Smooth muscle cell (in vitro differentiated cells): ENCODE measurements at regions not wholly inside any gene's neighbourhood (a gene's known extent, or its start where the extent isn't known, plus 50 kb on each side); places are given as distances from the start of the nearest gene placed in this dataset.

Source experiments
- DNase-seq: peaks from one replicate; lab custom pipeline; 2025; ENCODE audit not compliant: unreplicated experiment; lab: John Stamatoyannopoulos, UW
- H2AFZ ChIP-seq: fragments of 200-600 bp; sonication (generic); 2 replicates; pipeline ENCODE4 v1.6.0; 2016; ENCODE audit warnings: antibody characterized with exemption, low read depth, mild to moderate bottlenecking
- H3F3A ChIP-seq: fragments of 200-600 bp; sonication (generic); 2 replicates; pipeline ENCODE4 v1.6.0; 2017; ENCODE audit warnings: antibody characterized with exemption, low read depth
- H3K27ac ChIP-seq: fragments of 200-600 bp; sonication (generic); 2 replicates; pipeline ENCODE4 v1.5.1; 2016; ENCODE audit warnings: low read depth, mild to moderate bottlenecking
- H3K27me3 ChIP-seq: fragments of 200-600 bp; sonication (generic); 2 replicates; pipeline ENCODE4 v1.6.1; 2016; ENCODE audit warnings: low read depth, mild to moderate bottlenecking
- H3K36me3 ChIP-seq: fragments of 200-600 bp; sonication (generic); 2 replicates; pipeline ENCODE4 v1.5.1; 2016; ENCODE audit warnings: low read depth
- H3K4me1 ChIP-seq: fragments of 200-600 bp; sonication (generic); 2 replicates; pipeline ENCODE4 v1.5.1; 2016; ENCODE audit warnings: low read depth
- H3K4me2 ChIP-seq: fragments of 200-600 bp; sonication (generic); 2 replicates; pipeline ENCODE4 v1.6.0; 2016; ENCODE audit warnings: mild to moderate bottlenecking
- H3K4me3 ChIP-seq: fragments of 200-600 bp; sonication (generic); 2 replicates; pipeline ENCODE4 v1.5.1; 2016; ENCODE audit warnings: mild to moderate bottlenecking
- H3K79me2 ChIP-seq: fragments of 200-600 bp; sonication (generic); 2 replicates; pipeline ENCODE4 v1.6.0; 2016; ENCODE audit warnings: low read depth, mild to moderate bottlenecking
- H3K9ac ChIP-seq: fragments of 200-600 bp; sonication (generic); 2 replicates; pipeline ENCODE4 v1.6.0; 2016; ENCODE audit warnings: low read depth
- H3K9me3 ChIP-seq: fragments of 200-600 bp; sonication (generic); replicated peaks from 2 replicates; pipeline ENCODE4 v1.5.1; 2016; ENCODE audit warnings: low read depth
- H4K20me1 ChIP-seq: fragments of 200-600 bp; sonication (generic); 2 replicates; pipeline ENCODE4 v1.6.0; 2016; ENCODE audit warnings: low read depth
- CTCF ChIP-seq: fragments of 200-600 bp; sonication (generic); IDR thresholded peaks from 2 replicates; pipeline ENCODE4 v1.5.1; 2017; ENCODE audit warnings: borderline replicate concordance, mild to moderate bottlenecking, antibody characterized with exemption; ENCODE audit not compliant: insufficient read depth, poor library complexity, severe bottlenecking
- WGBS: methylation state at CpG from one replicate; pipeline ENCODE4 v1.1.7; 2016; ENCODE audit warnings: low lambda C conversion rate; 5-methylcytosine and 5-hydroxymethylcytosine counted together

GRCh38 chr15:39363761-39364586, 216.9 kb upstream of the THBS1 start:
- H3K9ac ChIP-seq, result no peak overlapping the region

GRCh38 chr15:39364721-39365120, 216.2 kb upstream of the THBS1 start:
- H3K4me1 ChIP-seq, result no peaks in the 10 kb centered on the region
- H3K79me2 ChIP-seq, result no peaks in the 10 kb centered on the region
- H3K27ac ChIP-seq, result no peak overlapping the region
- H4K20me1 ChIP-seq, result no peaks in the 10 kb centered on the region
- no peak overlapping the region for H2AFZ ChIP-seq
- no peak overlapping the region for H3K9ac ChIP-seq
- no peaks in the 10 kb centered on the region for H3K27me3 ChIP-seq
- 86% methylated on average over 1 of the region's 1 CpG for WGBS
- no peak overlapping the region for H3K4me2 ChIP-seq
- no peaks in the 10 kb centered on the region for H3K9me3 ChIP-seq
- no peaks in the 10 kb centered on the region for H3F3A ChIP-seq
- DNase-seq, result no peak
- no peak for TF ChIP-seq CTCF
- H3K36me3 ChIP-seq, result no peaks in the 10 kb centered on the region
- H3K4me3 ChIP-seq, result no peak overlapping the region

More at GRCh38 chr15:39363761-39364586, 216.9 kb upstream of the THBS1 start:
- peaks cover 5% of the 10 kb centered on the region for H3F3A ChIP-seq
- no peak overlapping the region for H3K4me3 ChIP-seq
- no peaks in the 10 kb centered on the region for H3K79me2 ChIP-seq
- H3K36me3 ChIP-seq, result no peaks in the 10 kb centered on the region
- H3K27ac ChIP-seq, result no peak overlapping the region
- no peaks in the 10 kb centered on the region for H3K9me3 ChIP-seq
- no peak overlapping the region for H2AFZ ChIP-seq
- H4K20me1 ChIP-seq, result no peaks in the 10 kb centered on the region
- no peak for TF ChIP-seq CTCF
- 83% methylated on average over 5 of the region's 5 CpGs for WGBS
- no peak overlapping the region for H3K4me2 ChIP-seq
- H3K27me3 ChIP-seq, result no peaks in the 10 kb centered on the region
- H3K4me1 ChIP-seq, result no peaks in the 10 kb centered on the region
- DNase-seq, result no peak

GRCh38 chr15:39365161-39365560, 215.7 kb upstream of the THBS1 start:
- H3K27me3 ChIP-seq, result no peaks in the 10 kb centered on the region
- no peaks in the 10 kb centered on the region for H3K36me3 ChIP-seq
- H3F3A ChIP-seq, result no peaks in the 10 kb centered on the region
- 84% methylated on average over 2 of the region's 2 CpGs for WGBS
- TF ChIP-seq CTCF, result no peak
- H3K9me3 ChIP-seq, result no peaks in the 10 kb centered on the region
- no peaks in the 10 kb centered on the region for H3K4me1 ChIP-seq
- no peak overlapping the region for H3K4me3 ChIP-seq
- no peak overlapping the region for H3K4me2 ChIP-seq
- DNase-seq, result no peak
- no peak overlapping the region for H3K9ac ChIP-seq
- H4K20me1 ChIP-seq, result no peaks in the 10 kb centered on the region
- H2AFZ ChIP-seq, result no peak overlapping the region
- H3K79me2 ChIP-seq, result no peaks in the 10 kb centered on the region
- H3K27ac ChIP-seq, result no peak overlapping the region

GRCh38 chr15:39365873-39366272, 215.0 kb upstream of the THBS1 start:
- Histone ChIP-seq H3K27ac (no peak overlapping the region), H3K4me2 (no peak overlapping the region)

More at GRCh38 chr15:39365873-39366272, 215.0 kb upstream of the THBS1 start:
- Histone ChIP-seq H3K36me3 (no peaks in the 10 kb centered on the region), H3F3A (no peaks in the 10 kb centered on the region), H3K79me2 (no peaks in the 10 kb centered on the region), H3K9me3 (no peaks in the 10 kb centered on the region), H3K4me3 (no peak overlapping the region), H2AFZ (no peak overlapping the region), H4K20me1 (no peaks in the 10 kb centered on the region), H3K4me1 (no peaks in the 10 kb centered on the region), H3K9ac (no peak overlapping the region), H3K27me3 (no peaks in the 10 kb centered on the region)
- TF ChIP-seq CTCF, result no peak
- DNase-seq, result no peak
- WGBS, result 95% methylated on average over 4 of the region's 4 CpGs
